T-helper 1 cell treated with Interleukin-12 subunit alpha and Interleukin-12 subunit beta and Interleukin-4 antibody, amounts not matched to agents 30 μg/mL and 1 μg/mL, for 36 hours (primary cell): ENCODE measurements at regions not wholly inside any gene's neighbourhood (a gene's known extent, or its start where the extent isn't known, plus 50 kb on each side); places are given as distances from the start of the nearest gene placed in this dataset.

Experiments
- H3K27ac Mint-ChIP-seq: one replicate; pipeline ENCODE4 v1.8.0; 2021; ENCODE audit warnings: mild to moderate bottlenecking, mixed read lengths
- H3K27me3 Mint-ChIP-seq: one replicate; pipeline ENCODE4 v1.8.0; 2021; ENCODE audit warnings: low read depth, mixed read lengths
- H3K36me3 Mint-ChIP-seq: one replicate; pipeline ENCODE4 v1.8.0; 2021; ENCODE audit warnings: low read depth, mixed read lengths
- H3K4me1 Mint-ChIP-seq: one replicate; pipeline ENCODE4 v1.8.0; 2021; ENCODE audit warnings: low read depth, mixed read lengths
- H3K4me3 Mint-ChIP-seq: one replicate; pipeline ENCODE4 v1.8.0; 2021; ENCODE audit warnings: mild to moderate bottlenecking, moderate library complexity, mixed read lengths
- H3K9me3 Mint-ChIP-seq: one replicate; pipeline ENCODE4 v1.8.0; 2021; ENCODE audit warnings: mixed read lengths

GRCh38 chr5:133685402-133686018 is 73.2 kb upstream of the FSTL4 start:
- Mint-ChIP-seq H3K36me3 (no peaks in the 10 kb centered on the region), H3K9me3 (no peaks in the 10 kb centered on the region), H3K4me1 (peaks cover 2% of the 10 kb centered on the region), H3K27me3 (peaks cover 13% of the 10 kb centered on the region), H3K4me3 (no peak overlapping the region), H3K27ac (no peak overlapping the region)

GRCh38 chr5:133683646-133684596 is 71.6 kb upstream of the FSTL4 start:
- Mint-ChIP-seq H3K27ac (no peak overlapping the region), H3K4me1 (peaks cover 2% of the 10 kb centered on the region), H3K9me3 (no peaks in the 10 kb centered on the region), H3K27me3 (peaks cover 13% of the 10 kb centered on the region), H3K4me3 (no peak overlapping the region), H3K36me3 (no peaks in the 10 kb centered on the region)

GRCh38 chr5:133682451-133682850 is 70.1 kb upstream of the FSTL4 start:
- H3K9me3 Mint-ChIP-seq: no peaks in the 10 kb centered on the region
- H3K4me3 Mint-ChIP-seq: no peak overlapping the region
- H3K27me3 Mint-ChIP-seq: peaks cover 20% of the 10 kb centered on the region
- H3K4me1 Mint-ChIP-seq: peaks cover 2% of the 10 kb centered on the region
- no peaks in the 10 kb centered on the region for H3K36me3 Mint-ChIP-seq
- no peak overlapping the region for H3K27ac Mint-ChIP-seq

GRCh38 chr5:133681896-133682295 is 69.6 kb upstream of the FSTL4 start:
- Mint-ChIP-seq H3K4me1 (peaks cover 2% of the 10 kb centered on the region), H3K27ac (no peak overlapping the region), H3K4me3 (no peak overlapping the region), H3K9me3 (no peaks in the 10 kb centered on the region), H3K36me3 (no peaks in the 10 kb centered on the region), H3K27me3 (peaks cover 16% of the 10 kb centered on the region)

- H3K27me3 Mint-ChIP-seq: peaks cover 15% of the 10 kb centered on the region
- no peak overlapping the region for H3K4me3 Mint-ChIP-seq
- no peaks in the 10 kb centered on the region for H3K9me3 Mint-ChIP-seq
- no peak overlapping the region for H3K27ac Mint-ChIP-seq
- H3K4me1 Mint-ChIP-seq: peaks cover 2% of the 10 kb centered on the region
- no peaks in the 10 kb centered on the region for H3K36me3 Mint-ChIP-seq
Measured at GRCh38 chr5:133680830-133681565, 68.7 kb upstream of the FSTL4 start.

- Mint-ChIP-seq H3K4me3 (no peak overlapping the region), H3K27ac (no peak overlapping the region), H3K36me3 (no peaks in the 10 kb centered on the region), H3K9me3 (no peaks in the 10 kb centered on the region), H3K4me1 (peaks cover 2% of the 10 kb centered on the region), H3K27me3 (peaks cover 15% of the 10 kb centered on the region)
Measured at GRCh38 chr5:133679534-133679933, 67.2 kb upstream of the FSTL4 start.

- Mint-ChIP-seq H3K9me3 (no peaks in the 10 kb centered on the region), H3K4me3 (no peak overlapping the region), H3K27me3 (peaks cover 23% of the 10 kb centered on the region), H3K4me1 (no peaks in the 10 kb centered on the region), H3K27ac (no peak overlapping the region), H3K36me3 (no peaks in the 10 kb centered on the region)
Measured at GRCh38 chr5:133675376-133676154, 63.2 kb upstream of the FSTL4 start.

GRCh38 chr5:133670336-133670735 is 58.0 kb upstream of the FSTL4 start:
- Mint-ChIP-seq H3K9me3 (no peaks in the 10 kb centered on the region), H3K27me3 (peaks cover 19% of the 10 kb centered on the region), H3K27ac (no peak overlapping the region), H3K4me1 (no peaks in the 10 kb centered on the region), H3K4me3 (no peak overlapping the region), H3K36me3 (no peaks in the 10 kb centered on the region)

- no peaks in the 10 kb centered on the region for H3K36me3 Mint-ChIP-seq
- no peak overlapping the region for H3K27ac Mint-ChIP-seq
- no peaks in the 10 kb centered on the region for H3K9me3 Mint-ChIP-seq
- no peaks in the 10 kb centered on the region for H3K4me1 Mint-ChIP-seq
- peaks cover 19% of the 10 kb centered on the region for H3K27me3 Mint-ChIP-seq
- H3K4me3 Mint-ChIP-seq: no peak overlapping the region
Measured at GRCh38 chr5:133669472-133669871, 57.1 kb upstream of the FSTL4 start.

GRCh38 chr5:133668458-133668857 is 56.1 kb upstream of the FSTL4 start:
- H3K4me1 Mint-ChIP-seq: no peaks in the 10 kb centered on the region
- no peaks in the 10 kb centered on the region for H3K36me3 Mint-ChIP-seq
- H3K27me3 Mint-ChIP-seq: peaks cover 16% of the 10 kb centered on the region
- no peaks in the 10 kb centered on the region for H3K9me3 Mint-ChIP-seq
- no peak overlapping the region for H3K4me3 Mint-ChIP-seq
- no peak overlapping the region for H3K27ac Mint-ChIP-seq

- Mint-ChIP-seq H3K27me3 (peaks cover 15% of the 10 kb centered on the region), H3K9me3 (no peaks in the 10 kb centered on the region), H3K4me1 (no peaks in the 10 kb centered on the region), H3K4me3 (no peak overlapping the region), H3K36me3 (no peaks in the 10 kb centered on the region), H3K27ac (no peak overlapping the region)
Measured at GRCh38 chr5:133667217-133667616, 54.9 kb upstream of the FSTL4 start.

GRCh38 chr5:133665571-133665970 is 53.2 kb upstream of the FSTL4 start:
- Mint-ChIP-seq H3K4me1 (no peaks in the 10 kb centered on the region), H3K27ac (no peak overlapping the region), H3K4me3 (no peak overlapping the region), H3K27me3 (peaks cover 15% of the 10 kb centered on the region), H3K36me3 (no peaks in the 10 kb centered on the region), H3K9me3 (no peaks in the 10 kb centered on the region)

GRCh38 chr5:133664422-133664821 is 52.1 kb upstream of the FSTL4 start:
- Mint-ChIP-seq H3K27ac (no peak overlapping the region), H3K4me3 (no peak overlapping the region), H3K36me3 (no peaks in the 10 kb centered on the region), H3K27me3 (peaks cover 16% of the 10 kb centered on the region), H3K9me3 (no peaks in the 10 kb centered on the region), H3K4me1 (no peaks in the 10 kb centered on the region)

- H3K4me1 Mint-ChIP-seq: no peaks in the 10 kb centered on the region
Measured at GRCh38 chr5:133663397-133664054, 51.2 kb upstream of the FSTL4 start.

More at GRCh38 chr5:133663397-133664054, 51.2 kb upstream of the FSTL4 start:
- Mint-ChIP-seq H3K9me3 (no peaks in the 10 kb centered on the region), H3K27me3 (peaks cover 21% of the 10 kb centered on the region), H3K27ac (no peak overlapping the region), H3K36me3 (no peaks in the 10 kb centered on the region), H3K4me3 (no peak overlapping the region)
